Neural crest cell (in vitro differentiated cells): ENCODE measurements at regions not wholly inside any gene's neighbourhood (a gene's known extent, or its start where the extent isn't known, plus 50 kb on each side); places are given as distances from the start of the nearest gene placed in this dataset.

Source experiments
- DNase-seq: peaks from one replicate; pipeline ENCODE4 v3.0.0; 2021; ENCODE audit warnings: low read depth, mixed read lengths, low spot score
- H3K27ac Mint-ChIP-seq: one replicate; pipeline ENCODE4 v1.8.0; 2021; ENCODE audit warnings: mild to moderate bottlenecking, mixed read lengths; ENCODE audit not compliant: unreplicated experiment
- H3K27me3 Mint-ChIP-seq: 2 replicates; pipeline ENCODE4 v1.8.0; 2021; ENCODE audit warnings: low read depth, mild to moderate bottlenecking, mixed read lengths
- H3K36me3 Mint-ChIP-seq: 2 replicates; pipeline ENCODE4 v1.8.0; 2021; ENCODE audit warnings: low read depth, mild to moderate bottlenecking, mixed read lengths
- H3K4me1 Mint-ChIP-seq: 2 replicates; pipeline ENCODE4 v1.8.0; 2021; ENCODE audit warnings: mixed read lengths
- H3K4me3 Mint-ChIP-seq: one replicate; pipeline ENCODE4 v1.8.0; 2021; ENCODE audit warnings: mild to moderate bottlenecking, mixed read lengths
- H3K9me3 Mint-ChIP-seq: 2 replicates; pipeline ENCODE4 v1.8.0; 2021; ENCODE audit warnings: mixed read lengths
- TF ChIP-seq, protein P1 (sequence below): fragments of 200-600 bp; sonication (generic); conservative IDR thresholded peaks from 2 replicates; pipeline ENCODE4 v1.5.0; 2021; ENCODE audit warnings: antibody characterized with exemption, mild to moderate bottlenecking

DNA sequence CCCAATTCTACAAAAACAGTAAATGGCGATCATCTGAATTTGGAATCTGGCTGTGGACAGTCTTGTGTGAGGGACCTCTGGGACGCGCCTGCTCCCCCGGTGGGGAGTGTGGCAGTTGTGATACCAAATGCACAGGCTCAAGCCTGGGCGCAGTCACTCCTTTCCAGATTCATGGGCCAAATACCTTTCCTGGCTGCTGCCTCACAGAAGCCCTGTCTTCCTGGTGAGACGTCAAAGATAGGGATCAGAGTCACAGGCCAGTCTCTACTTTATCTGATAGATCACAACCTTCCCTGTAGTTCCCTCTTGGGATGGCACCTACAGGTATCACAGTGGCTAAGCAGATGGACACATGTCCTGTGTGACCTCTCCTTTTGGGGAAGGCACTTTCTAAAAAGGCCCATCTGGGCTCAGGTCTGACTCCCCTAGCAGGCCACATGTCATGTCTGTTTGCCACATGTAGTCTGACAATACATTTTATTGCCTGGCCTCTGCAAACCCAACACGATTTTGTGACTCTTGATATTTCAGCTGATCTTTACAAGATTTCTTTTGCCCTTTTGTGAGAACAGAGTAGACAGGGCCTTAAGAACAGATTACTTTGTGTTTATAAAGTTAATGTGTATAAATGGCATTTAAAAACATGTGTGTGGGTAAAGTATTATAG, 150.1 kb downstream of the SNX10 start:
- DNase-seq, result no peak
- Mint-ChIP-seq H3K36me3 (no peaks in the 10 kb centered on the region), H3K27ac (peak overlapping the region; percentile 97), H3K9me3 (no peaks in the 10 kb centered on the region), H3K4me1 (peaks cover 54% of the 10 kb centered on the region), H3K27me3 (no peaks in the 10 kb centered on the region), H3K4me3 (peak overlapping the region; percentile 81)
- TF ChIP-seq, protein P1, sequence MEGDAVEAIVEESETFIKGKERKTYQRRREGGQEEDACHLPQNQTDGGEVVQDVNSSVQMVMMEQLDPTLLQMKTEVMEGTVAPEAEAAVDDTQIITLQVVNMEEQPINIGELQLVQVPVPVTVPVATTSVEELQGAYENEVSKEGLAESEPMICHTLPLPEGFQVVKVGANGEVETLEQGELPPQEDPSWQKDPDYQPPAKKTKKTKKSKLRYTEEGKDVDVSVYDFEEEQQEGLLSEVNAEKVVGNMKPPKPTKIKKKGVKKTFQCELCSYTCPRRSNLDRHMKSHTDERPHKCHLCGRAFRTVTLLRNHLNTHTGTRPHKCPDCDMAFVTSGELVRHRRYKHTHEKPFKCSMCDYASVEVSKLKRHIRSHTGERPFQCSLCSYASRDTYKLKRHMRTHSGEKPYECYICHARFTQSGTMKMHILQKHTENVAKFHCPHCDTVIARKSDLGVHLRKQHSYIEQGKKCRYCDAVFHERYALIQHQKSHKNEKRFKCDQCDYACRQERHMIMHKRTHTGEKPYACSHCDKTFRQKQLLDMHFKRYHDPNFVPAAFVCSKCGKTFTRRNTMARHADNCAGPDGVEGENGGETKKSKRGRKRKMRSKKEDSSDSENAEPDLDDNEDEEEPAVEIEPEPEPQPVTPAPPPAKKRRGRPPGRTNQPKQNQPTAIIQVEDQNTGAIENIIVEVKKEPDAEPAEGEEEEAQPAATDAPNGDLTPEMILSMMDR, result no peak

DNA sequence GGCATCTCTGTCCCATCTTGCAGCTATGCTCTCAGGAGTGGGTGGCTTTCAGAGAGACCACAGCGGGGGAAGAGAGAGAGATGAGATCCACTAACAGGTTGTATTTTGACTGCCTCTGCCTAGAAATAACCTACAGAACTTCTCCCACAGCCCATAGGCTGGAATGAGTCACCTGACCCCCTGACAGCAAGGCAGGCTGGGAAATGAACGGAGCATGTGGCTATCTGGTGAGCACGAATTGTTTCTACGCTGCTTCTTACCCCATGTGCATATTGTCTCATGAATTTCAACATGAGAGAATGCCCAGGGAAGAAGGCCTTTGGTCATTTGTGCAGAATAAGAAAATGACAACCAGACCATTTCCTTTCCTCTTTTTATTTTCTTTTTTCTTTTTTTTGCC, 151.3 kb downstream of the SNX10 start:
- no peak overlapping the region for H3K4me3 Mint-ChIP-seq
- no peaks in the 10 kb centered on the region for H3K36me3 Mint-ChIP-seq
- TF ChIP-seq, protein P1, result no peak
- no peak for DNase-seq
- no peaks in the 10 kb centered on the region for H3K9me3 Mint-ChIP-seq
- H3K4me1 Mint-ChIP-seq, result peaks cover 49% of the 10 kb centered on the region
- H3K27ac Mint-ChIP-seq, result no peak overlapping the region
- no peaks in the 10 kb centered on the region for H3K27me3 Mint-ChIP-seq

DNA sequence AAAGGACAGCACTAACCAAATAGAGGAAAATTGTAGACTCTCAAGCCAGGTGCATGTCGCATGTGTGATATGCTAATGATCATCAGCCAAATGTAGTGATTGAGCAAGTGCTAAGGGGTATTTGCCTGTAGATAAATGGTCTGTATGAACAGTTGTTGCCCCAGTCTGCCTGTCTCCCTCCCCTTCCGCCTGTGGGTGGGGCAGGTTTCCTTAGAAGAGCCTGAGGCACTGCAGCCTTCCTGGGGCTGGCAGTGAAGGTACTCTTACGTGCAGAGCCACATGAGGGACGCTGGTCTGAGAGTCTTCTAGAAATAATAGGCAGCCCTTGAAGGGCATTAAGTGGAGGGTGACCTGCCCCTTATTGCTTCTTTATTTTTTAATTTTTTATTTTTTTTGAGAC, 152.1 kb downstream of the SNX10 start:
- no peak overlapping the region for H3K4me3 Mint-ChIP-seq
- no peak for DNase-seq
- H3K9me3 Mint-ChIP-seq, result no peaks in the 10 kb centered on the region
- TF ChIP-seq, protein P1, result no peak
- no peaks in the 10 kb centered on the region for H3K27me3 Mint-ChIP-seq
- H3K4me1 Mint-ChIP-seq, result peaks cover 47% of the 10 kb centered on the region
- H3K36me3 Mint-ChIP-seq, result no peaks in the 10 kb centered on the region
- no peak overlapping the region for H3K27ac Mint-ChIP-seq

DNA sequence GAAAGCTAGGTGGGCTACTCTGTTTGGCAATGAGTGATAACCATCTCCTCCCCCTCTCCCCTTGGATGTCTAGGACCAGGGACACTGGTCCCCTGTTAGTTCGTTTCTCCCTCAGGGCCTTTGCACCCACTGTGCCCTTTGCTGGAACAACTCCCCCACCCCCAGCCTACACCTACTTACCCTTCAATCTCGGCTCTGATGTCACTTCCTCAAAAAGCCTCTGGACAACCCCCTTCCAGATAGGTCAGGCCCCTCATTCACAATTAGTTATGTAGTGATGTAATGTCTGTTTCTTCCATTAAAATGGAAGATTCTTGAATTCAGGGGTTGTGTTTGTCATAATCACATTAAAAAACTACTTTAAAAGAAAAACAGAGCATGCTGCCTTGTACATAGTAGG, 152.9 kb downstream of the SNX10 start:
- no peak for DNase-seq
- Mint-ChIP-seq H3K9me3 (no peaks in the 10 kb centered on the region), H3K4me1 (peaks cover 41% of the 10 kb centered on the region), H3K36me3 (no peaks in the 10 kb centered on the region), H3K27me3 (no peaks in the 10 kb centered on the region), H3K4me3 (no peak overlapping the region), H3K27ac (no peak overlapping the region)
- TF ChIP-seq, protein P1, result no peak

DNA sequence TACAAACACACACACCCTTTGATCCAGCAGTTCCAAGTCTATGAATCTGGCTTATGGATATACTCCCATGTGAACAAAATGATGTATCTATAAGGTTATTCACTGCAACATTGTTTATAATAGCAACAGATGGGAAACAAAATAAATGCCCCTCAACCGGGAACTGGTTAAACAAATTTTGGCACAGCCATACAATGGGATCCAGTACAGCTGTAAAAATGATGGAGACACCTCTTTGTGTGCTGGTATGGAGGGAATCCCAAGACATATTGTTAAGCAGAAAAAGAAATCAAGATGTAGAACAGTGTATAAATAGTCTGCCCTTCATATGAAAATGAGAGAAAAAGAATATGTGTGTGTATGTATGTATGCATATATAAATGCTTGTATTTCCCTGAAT, 155.5 kb downstream of the SNX10 start:
- peaks cover 15% of the 10 kb centered on the region for H3K4me1 Mint-ChIP-seq

More for the DNA sequence above, 155.5 kb downstream of the SNX10 start:
- H3K36me3 Mint-ChIP-seq, result no peaks in the 10 kb centered on the region
- no peaks in the 10 kb centered on the region for H3K27me3 Mint-ChIP-seq
- H3K9me3 Mint-ChIP-seq, result no peaks in the 10 kb centered on the region
- TF ChIP-seq, protein P1, result no peak
- H3K27ac Mint-ChIP-seq, result no peak overlapping the region
- no peak for DNase-seq
- H3K4me3 Mint-ChIP-seq, result no peak overlapping the region
